Heart right ventricle (tissue), 16 donors: ENCODE measurements at regions not wholly inside any gene's neighbourhood (a gene's known extent, or its start where the extent isn't known, plus 50 kb on each side); places are given as distances from the start of the nearest gene placed in this dataset.
A peak's percentile ranks its signal among the peaks of the same experiment; 100 is the strongest.

Experiments used
- ATAC-seq, 8 donors: fragments of 200-7000 bp; cut with Tn5 transposase; one replicate each; pipeline ENCODE4 v1.9.1; 2020; ENCODE audit warnings: mild to moderate bottlenecking in 8 of 8, moderate library complexity in 8 of 8, moderate number of reproducible peaks in 1 of 8
- DNase-seq, 2 donors: peaks; one replicate each; pipeline ENCODE4 v3.0.0-alpha.2; 2020
- H3K27ac ChIP-seq, 10 donors: fragments of 200-600 bp; sonication (generic) in 2 of 10; one replicate each; pipeline versions ENCODE4 v1.5.0 to v1.8.0; 2020 to 2022; ENCODE audit warnings: mild to moderate bottlenecking in 3 of 10
- H3K27me3 ChIP-seq, 7 donors: fragments of 200-600 bp; one replicate each; pipeline ENCODE4 v1.8.0; 2021 to 2022; ENCODE audit warnings: mild to moderate bottlenecking in 2 of 7
- H3K36me3 ChIP-seq, 9 donors: fragments of 200-600 bp; sonication (generic) in 1 of 9; one replicate each; pipeline versions ENCODE4 v1.5.0 to v1.8.0; 2020 to 2022; ENCODE audit warnings: mild to moderate bottlenecking in 2 of 9
- H3K4me1 ChIP-seq, 9 donors: fragments of 200-600 bp; sonication (generic) in 1 of 9; one replicate each; pipeline versions ENCODE4 v1.5.0 to v1.8.0; 2020 to 2022; ENCODE audit warnings: mild to moderate bottlenecking in 4 of 9
- H3K4me3 ChIP-seq, 10 donors: fragments of 200-600 bp; sonication (generic) in 2 of 10; one replicate each; pipeline versions ENCODE4 v1.5.0 to v1.8.0; 2020 to 2022; ENCODE audit warnings: mild to moderate bottlenecking in 7 of 10, moderate library complexity in 2 of 10
- H3K9me3 ChIP-seq, 11 donors: fragments of 200-600 bp in 10 of 11; sonication (generic) in 2 of 11; one replicate each; pipeline versions ENCODE4 v1.5.0 to v1.8.0; 2013 to 2022; ENCODE audit warnings: mild to moderate bottlenecking in 2 of 11, control low read depth in 1 of 11, moderate library complexity in 1 of 11
- CTCF ChIP-seq, 9 donors: fragments of 200-600 bp; sonication (generic) in 2 of 9; IDR thresholded peaks; one replicate each; pipeline versions ENCODE4 v1.5.0 to v1.8.0; 2021 to 2022; ENCODE audit warnings: antibody characterized with exemption in 9 of 9, mild to moderate bottlenecking in 5 of 9, moderate library complexity in 1 of 9
- WGBS, 2 donors: extraction: QIAGEN DNeasy Blood & Tissue Kit; methylation state at CpG; one replicate each; pipeline ENCODE4 v1.1.7; 2013; ENCODE audit warnings: inconsistent platforms in 1 of 2; 5-methylcytosine and 5-hydroxymethylcytosine counted together
- intact Hi-C, 10 donors: fragments of 100-400 bp; cut with DNase I; formaldehyde crosslinking; loops; one replicate each; pipeline versions ENCODE4 v1.11.1 to v1.14.2; 2022
- donor health status: Arrhythmogenic right ventricular cardiomyopathy.
- donor health status: ischemic (EF 13 %, LVEDD 7.1; RV severe dilation, severe dysfunction).
- donor health status: healthy with polysubstance abuse.
- donor health status: DM: no; HTN: yes; CAD: no.
- donor health status: DM: no; HTN: no; CAD: no.
- donor health status: ischemic (EF 25% LVEDD 6.9; RV normal size, moderate dysfunction).
- donor health status: ischemic (EF 25% LVEDD 5.7; RV mildly dilated, moderate dysfunction).
- donor health status: healthy.
- donor health status: DM: yes; HTN: yes; CAD: no.
- donor health status: Ischemic cardiomyopathy.
- donor health status: ischemic (EF 35%, LVEDD 5.7; RV mildly dilated, moderate dysfunction).
- donor health status: nonischemic (EF 11% LVEDD 7.7; RV severe dilation, severe dysfunction).
- donor health status: DM: yes; HTN: yes; CAD: no.
- donor health status: PGD.
- donor health status: ischemic (EF 29% LVEDD 5.4; RV normal size, mild dysfunction).
- donor health status: nonischemic (EF 23%, LVEDD 6.1; RV moderate dilation, normal function).

- Histone ChIP-seq H3K4me1 (no peaks in the 10 kb centered on the region), H3K4me3 (no peak overlapping the region), H3K27ac (no peak overlapping the region), H3K36me3 (no peaks in the 10 kb centered on the region), H3K27me3 (peaks cover 0 to 33% (median 7%) of the 10 kb centered on the region in 7 donors), H3K9me3 (peaks cover 0 to 8% (median 0%) of the 10 kb centered on the region in 11 donors)
- intact Hi-C loops, result no loop called here
- TF ChIP-seq CTCF (IDR thresholded peaks at IDR 0.05), result no peak
- DNase-seq (no peak), ATAC-seq (no peak)
- WGBS, 2 donors, result 50 to 58% methylated on average over 3 of the region's 3 CpGs
Observed at GRCh38 chr17:33615861-33616260, 322.8 kb upstream of the ASIC2 start.

- H3K9me3 ChIP-seq, result peaks cover 0 to 7% (median 0%) of the 10 kb centered on the region in 11 donors
- 54 to 67% methylated on average over 3 of the region's 3 CpGs for WGBS, 2 donors
- intact Hi-C loops, result no loop called here
- DNase-seq, result no peak
- H3K27ac ChIP-seq, result no peak overlapping the region
- H3K27me3 ChIP-seq, result peaks cover 0 to 16% (median 0%) of the 10 kb centered on the region in 7 donors
- TF ChIP-seq CTCF (IDR thresholded peaks at IDR 0.05), result no peak
- H3K36me3 ChIP-seq, result no peaks in the 10 kb centered on the region
- ATAC-seq, result no peak
- H3K4me1 ChIP-seq, result peaks cover 0 to 10% (median 4%) of the 10 kb centered on the region in 9 donors
- H3K4me3 ChIP-seq, result no peak overlapping the region
Observed at GRCh38 chr17:33623841-33624240, 330.7 kb upstream of the ASIC2 start.

DNA sequence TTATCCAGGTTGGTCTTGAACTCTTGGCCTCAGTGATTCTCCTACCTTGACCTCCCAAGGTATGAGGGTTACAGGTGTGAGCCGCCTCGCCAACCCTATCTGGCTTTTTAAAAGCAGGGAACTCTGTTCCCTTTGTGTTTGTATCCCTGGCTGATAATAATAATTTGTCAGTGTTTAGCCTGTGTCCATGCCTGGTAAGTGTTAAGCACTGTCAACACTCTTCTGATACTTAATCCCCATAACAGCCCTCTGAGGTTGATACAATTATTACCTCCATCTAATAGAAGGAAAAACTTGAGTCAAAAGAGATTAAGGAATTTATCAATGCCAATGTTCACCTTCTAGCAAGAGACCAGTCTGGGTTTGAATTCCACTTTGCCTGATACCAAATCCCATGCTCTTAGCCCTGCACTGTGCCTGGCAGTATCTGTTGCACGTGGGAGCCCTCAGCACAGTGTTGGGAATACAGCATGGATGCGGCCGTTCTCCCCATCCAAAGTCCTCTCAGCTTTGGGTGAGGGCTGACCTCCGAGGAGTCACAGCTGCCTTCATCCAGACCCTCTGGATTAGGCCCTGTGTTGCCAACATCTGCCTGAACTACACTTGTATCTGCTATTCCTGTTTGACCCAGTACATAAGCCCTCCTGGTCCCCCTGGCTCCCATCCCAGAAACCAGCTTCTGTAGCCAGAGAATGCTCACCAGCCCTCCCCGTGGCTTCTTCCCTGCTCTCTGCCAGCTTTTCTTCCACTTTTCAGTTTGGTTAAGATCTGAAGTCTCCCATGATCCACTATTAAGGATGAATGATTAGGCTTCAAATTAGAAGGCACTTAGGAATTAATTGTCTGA is 335.6 kb upstream of the ASIC2 start:
- Histone ChIP-seq H3K4me1 (peaks cover 0 to 7% (median 1%) of the 10 kb centered on the region in 9 donors), H3K9me3 (peaks cover 0 to 22% (median 0%) of the 10 kb centered on the region in 11 donors), H3K27me3 (peaks cover 0 to 9% (median 3%) of the 10 kb centered on the region in 7 donors), H3K27ac (no peak overlapping the region), H3K36me3 (no peaks in the 10 kb centered on the region), H3K4me3 (no peak overlapping the region)
- ATAC-seq (peak in 7 of 8 donors; percentile 46 to 87 (median 69)), DNase-seq (peak; percentile 21 to 29)
- 57% methylated on average over 7 of the region's 7 CpGs for WGBS, 2 donors
- intact Hi-C loops, result no loop called here
- TF ChIP-seq CTCF (IDR thresholded peaks at IDR 0.05), result no peak

GRCh38 chr17:33633446-33633845 is 340.4 kb upstream of the ASIC2 start:
- Histone ChIP-seq H3K9me3 (peaks cover 0 to 27% (median 5%) of the 10 kb centered on the region in 11 donors), H3K27me3 (peaks cover 0 to 15% (median 9%) of the 10 kb centered on the region in 7 donors), H3K4me1 (no peaks in the 10 kb centered on the region), H3K27ac (no peak overlapping the region), H3K4me3 (no peak overlapping the region), H3K36me3 (no peaks in the 10 kb centered on the region)
- no peak for DNase-seq
- 75 to 81% methylated on average over 6 of the region's 6 CpGs for WGBS, 2 donors
- no peak for ATAC-seq
- no peak for TF ChIP-seq CTCF (IDR thresholded peaks at IDR 0.05)
- intact Hi-C loops, result loop anchor here in 1 of 10 donors (5.0 kb wide), 1 partner anchor 51 kb away; no protein-coding TSS in a partner anchor
